Muscle of leg (tissue), 3 donors: ENCODE measurements at regions not wholly inside any gene's neighbourhood (a gene's known extent, or its start where the extent isn't known, plus 50 kb on each side); places are given as distances from the start of the nearest gene placed in this dataset.
A peak's percentile ranks its signal among the peaks of the same experiment; 100 is the strongest.

Experiments used
- DNase-seq: peaks from one replicate; pipeline ENCODE4 v3.0.0; 2013
- H3K27ac ChIP-seq: one replicate; pipeline ENCODE4 v1.5.1; 2013; ENCODE audit warnings: mild to moderate bottlenecking, low read length, control low read depth
- H3K27me3 ChIP-seq: one replicate; pipeline ENCODE4 v1.6.1; 2013; ENCODE audit warnings: low read length; ENCODE audit not compliant: control insufficient read depth, insufficient read depth
- H3K36me3 ChIP-seq: one replicate; pipeline ENCODE4 v1.6.1; 2013; ENCODE audit warnings: low read length; ENCODE audit not compliant: control insufficient read depth, insufficient read depth
- H3K4me1 ChIP-seq: one replicate; pipeline ENCODE4 v1.6.1; 2013; ENCODE audit warnings: low read length; ENCODE audit not compliant: control insufficient read depth, insufficient read depth
- H3K4me3 ChIP-seq: one replicate; pipeline ENCODE4 v1.5.1; 2013; ENCODE audit warnings: low read length, control low read depth
- H3K9me3 ChIP-seq: replicated peaks from 2 replicates; pipeline ENCODE4 v1.6.1; 2013; ENCODE audit warnings: low read depth, low read length; ENCODE audit not compliant: control insufficient read depth
- WGBS: methylation state at CpG from one replicate; pipeline ENCODE4 v1.1.5; 2013; ENCODE audit warnings: missing lambda C conversion rate; ENCODE audit not compliant: insufficient coverage; 5-methylcytosine and 5-hydroxymethylcytosine counted together

GRCh38 chr22:48635816-48636215 is 1191.9 kb downstream of the BRD1 start:
- Histone ChIP-seq H3K9me3 (no peaks in the 10 kb centered on the region), H3K27ac (no peak overlapping the region), H3K4me3 (no peak overlapping the region), H3K27me3 (no peaks in the 10 kb centered on the region), H3K36me3 (no peaks in the 10 kb centered on the region), H3K4me1 (peaks cover 39% of the 10 kb centered on the region)
- 33% methylated on average over 6 of the region's 10 CpGs for WGBS
- DNase-seq = peak; percentile 22

- no peaks in the 10 kb centered on the region for H3K36me3 ChIP-seq
- H3K4me1 ChIP-seq = peaks cover 31% of the 10 kb centered on the region
- no peak overlapping the region for H3K4me3 ChIP-seq
- WGBS = 84% methylated on average over 11 of the region's 12 CpGs
- no peak overlapping the region for H3K27ac ChIP-seq
- H3K27me3 ChIP-seq = no peaks in the 10 kb centered on the region
- no peak for DNase-seq
- no peaks in the 10 kb centered on the region for H3K9me3 ChIP-seq
These were observed 1192.6 kb downstream of the BRD1 start for GRCh38 chr22:48635031-48635430.

- no peaks in the 10 kb centered on the region for H3K9me3 ChIP-seq
- 75% methylated on average over 8 of the region's 9 CpGs for WGBS
- H3K4me3 ChIP-seq = no peak overlapping the region
- no peak overlapping the region for H3K27ac ChIP-seq
- DNase-seq = no peak
- no peaks in the 10 kb centered on the region for H3K27me3 ChIP-seq
- H3K36me3 ChIP-seq = no peaks in the 10 kb centered on the region
- peaks cover 29% of the 10 kb centered on the region for H3K4me1 ChIP-seq
These were observed 1193.5 kb downstream of the BRD1 start for GRCh38 chr22:48633996-48634836.

DNA sequence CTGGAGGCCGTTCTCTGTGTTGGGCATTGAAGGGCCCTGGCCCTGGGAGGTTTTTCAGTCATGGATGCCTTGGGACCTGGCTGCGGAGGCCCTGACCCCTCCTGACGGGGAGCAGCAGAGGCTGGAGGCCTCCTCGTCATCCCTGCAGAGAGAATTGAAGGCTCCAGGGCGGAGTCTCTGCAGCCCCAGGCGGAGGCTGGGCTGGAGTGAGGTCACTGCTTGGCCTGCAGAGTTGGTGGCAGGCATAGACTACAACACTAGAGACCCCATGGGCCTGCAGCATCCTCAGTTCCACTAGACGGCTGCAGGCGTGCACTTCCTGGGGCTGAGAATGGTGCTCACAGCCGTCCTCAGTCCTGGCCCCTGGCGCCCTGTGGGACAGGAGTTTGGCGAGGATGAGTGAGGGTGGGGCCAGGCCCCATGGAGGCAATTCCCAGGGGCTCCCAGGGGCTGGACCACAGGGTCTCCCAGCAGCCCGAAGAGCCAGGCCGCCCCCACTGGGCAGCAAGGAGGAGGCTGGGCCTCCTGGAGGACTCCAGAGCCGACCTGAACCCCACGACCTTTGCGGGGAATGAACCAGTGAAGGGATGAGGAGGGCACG is 1194.9 kb downstream of the BRD1 start:
- no peak overlapping the region for H3K27ac ChIP-seq
- H3K36me3 ChIP-seq = no peaks in the 10 kb centered on the region
- no peaks in the 10 kb centered on the region for H3K27me3 ChIP-seq
- DNase-seq = peak; percentile 51
- no peaks in the 10 kb centered on the region for H3K9me3 ChIP-seq
- 58% methylated on average over 16 of the region's 17 CpGs for WGBS
- H3K4me1 ChIP-seq = peaks cover 32% of the 10 kb centered on the region
- H3K4me3 ChIP-seq = no peak overlapping the region

DNA sequence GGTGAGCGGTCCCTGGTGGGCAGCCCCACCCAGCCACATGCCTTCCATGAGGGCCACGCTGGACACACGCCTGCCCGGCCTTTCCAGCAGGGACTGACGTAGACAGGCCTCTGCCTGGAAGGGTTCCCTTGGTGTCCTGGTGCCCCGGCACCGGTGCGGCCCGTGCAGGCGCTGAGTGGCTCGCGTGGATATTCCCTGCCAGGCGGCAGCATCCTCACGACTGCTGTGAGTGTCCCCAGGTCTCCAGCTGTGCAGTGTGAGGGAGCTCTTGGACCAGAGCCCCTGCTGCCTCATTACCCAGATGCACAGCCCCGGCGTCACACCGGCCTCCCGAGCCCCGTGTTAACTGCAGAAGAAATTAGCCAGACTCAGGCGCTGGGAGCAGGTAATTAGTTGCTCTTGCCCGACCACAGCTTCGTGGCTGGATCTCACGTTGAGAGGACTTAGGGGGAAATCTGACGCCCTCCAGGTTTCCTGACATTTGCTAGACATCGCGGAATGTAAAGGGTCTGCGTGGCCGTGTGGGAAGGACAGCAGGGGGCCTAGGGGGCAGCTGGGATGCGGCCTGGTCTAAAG is 1196.3 kb downstream of the BRD1 start:
- no peaks in the 10 kb centered on the region for H3K9me3 ChIP-seq
- 39% methylated on average over 29 of the region's 29 CpGs for WGBS
- DNase-seq = no peak
- no peak overlapping the region for H3K4me3 ChIP-seq
- H3K4me1 ChIP-seq = peaks cover 33% of the 10 kb centered on the region
- H3K36me3 ChIP-seq = no peaks in the 10 kb centered on the region
- H3K27me3 ChIP-seq = no peaks in the 10 kb centered on the region
- H3K27ac ChIP-seq = no peak overlapping the region

- Histone ChIP-seq H3K36me3 (no peaks in the 10 kb centered on the region), H3K27ac (no peak overlapping the region), H3K27me3 (no peaks in the 10 kb centered on the region), H3K4me1 (peaks cover 30% of the 10 kb centered on the region), H3K4me3 (no peak overlapping the region), H3K9me3 (no peaks in the 10 kb centered on the region)
- no peak for DNase-seq
- 61% methylated on average over 11 of the region's 17 CpGs for WGBS
These were observed 1196.8 kb downstream of the BRD1 start for GRCh38 chr22:48630848-48631247.

GRCh38 chr22:48630433-48630754 is 1197.3 kb downstream of the BRD1 start:
- WGBS = 87% methylated on average over 15 of the region's 19 CpGs
- H3K27ac ChIP-seq = no peak overlapping the region
- H3K27me3 ChIP-seq = no peaks in the 10 kb centered on the region
- no peak for DNase-seq
- no peaks in the 10 kb centered on the region for H3K9me3 ChIP-seq
- H3K36me3 ChIP-seq = no peaks in the 10 kb centered on the region
- peaks cover 25% of the 10 kb centered on the region for H3K4me1 ChIP-seq
- H3K4me3 ChIP-seq = no peak overlapping the region

DNA sequence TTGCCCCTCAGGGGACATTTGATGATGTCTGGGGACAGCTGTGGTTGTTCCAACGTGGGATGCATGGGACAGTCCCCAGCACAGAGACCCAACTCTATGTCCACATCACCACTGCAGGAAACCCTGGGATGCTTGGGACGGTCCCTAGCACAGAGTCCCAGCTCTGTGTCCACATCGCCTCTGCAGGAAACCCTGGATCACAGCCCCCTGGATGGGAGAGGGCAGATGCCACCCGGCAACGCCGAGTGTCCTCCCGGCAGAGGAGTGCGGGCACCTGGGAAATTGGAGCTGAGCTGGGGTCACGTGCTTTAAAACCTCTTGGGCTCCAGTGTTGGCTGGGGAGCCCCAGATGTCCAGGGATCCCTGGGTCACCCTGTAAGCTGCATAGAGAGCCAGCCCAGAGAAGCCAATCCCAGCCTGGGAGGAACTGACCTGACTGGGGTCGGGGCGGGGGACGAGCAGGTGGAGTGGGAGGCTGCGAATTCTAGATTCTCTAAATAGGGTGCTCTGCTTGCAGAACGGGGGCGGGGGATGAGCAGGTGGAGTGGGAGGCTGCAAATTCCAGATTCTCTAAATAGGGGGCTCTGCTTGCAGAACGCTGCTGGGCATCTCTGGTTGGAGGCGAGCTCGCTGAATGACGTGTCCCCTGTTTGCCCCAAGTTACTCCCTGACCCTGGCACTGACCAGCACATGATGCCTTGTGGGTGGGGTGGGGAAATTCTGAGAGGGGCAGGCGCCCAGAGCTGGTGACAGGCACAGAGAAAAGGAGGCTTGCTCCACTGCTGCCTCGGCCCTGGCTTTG is 1197.8 kb downstream of the BRD1 start:
- DNase-seq = no peak
- H3K27me3 ChIP-seq = no peaks in the 10 kb centered on the region
- H3K4me1 ChIP-seq = peaks cover 19% of the 10 kb centered on the region
- no peaks in the 10 kb centered on the region for H3K9me3 ChIP-seq
- H3K4me3 ChIP-seq = no peak overlapping the region
- 76% methylated on average over 14 of the region's 21 CpGs for WGBS
- H3K36me3 ChIP-seq = no peaks in the 10 kb centered on the region
- H3K27ac ChIP-seq = no peak overlapping the region

- H3K36me3 ChIP-seq = no peaks in the 10 kb centered on the region
- no peak overlapping the region for H3K4me3 ChIP-seq
- 34% methylated on average over 13 of the region's 23 CpGs for WGBS
- H3K27me3 ChIP-seq = no peaks in the 10 kb centered on the region
- no peaks in the 10 kb centered on the region for H3K9me3 ChIP-seq
- peak; percentile 20 for DNase-seq
- H3K27ac ChIP-seq = no peak overlapping the region
- peaks cover 18% of the 10 kb centered on the region for H3K4me1 ChIP-seq
These were observed 1198.7 kb downstream of the BRD1 start for GRCh38 chr22:48628891-48629543.
